ENCODE measurements at regions not wholly inside any gene's neighbourhood (a gene's known extent, or its start where the extent isn't known, plus 50 kb on each side); places are given as distances from the start of the nearest gene placed in this dataset.
"Not testable (repeated sequence)": the region's sequence is repeated elsewhere in the genome, so short reads cannot be mapped to it uniquely, and the experiment has no call there.

- TF ChIP-seq, protein P1, sequence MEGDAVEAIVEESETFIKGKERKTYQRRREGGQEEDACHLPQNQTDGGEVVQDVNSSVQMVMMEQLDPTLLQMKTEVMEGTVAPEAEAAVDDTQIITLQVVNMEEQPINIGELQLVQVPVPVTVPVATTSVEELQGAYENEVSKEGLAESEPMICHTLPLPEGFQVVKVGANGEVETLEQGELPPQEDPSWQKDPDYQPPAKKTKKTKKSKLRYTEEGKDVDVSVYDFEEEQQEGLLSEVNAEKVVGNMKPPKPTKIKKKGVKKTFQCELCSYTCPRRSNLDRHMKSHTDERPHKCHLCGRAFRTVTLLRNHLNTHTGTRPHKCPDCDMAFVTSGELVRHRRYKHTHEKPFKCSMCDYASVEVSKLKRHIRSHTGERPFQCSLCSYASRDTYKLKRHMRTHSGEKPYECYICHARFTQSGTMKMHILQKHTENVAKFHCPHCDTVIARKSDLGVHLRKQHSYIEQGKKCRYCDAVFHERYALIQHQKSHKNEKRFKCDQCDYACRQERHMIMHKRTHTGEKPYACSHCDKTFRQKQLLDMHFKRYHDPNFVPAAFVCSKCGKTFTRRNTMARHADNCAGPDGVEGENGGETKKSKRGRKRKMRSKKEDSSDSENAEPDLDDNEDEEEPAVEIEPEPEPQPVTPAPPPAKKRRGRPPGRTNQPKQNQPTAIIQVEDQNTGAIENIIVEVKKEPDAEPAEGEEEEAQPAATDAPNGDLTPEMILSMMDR (IDR thresholded peaks at IDR 0.05): not testable (repeated sequence)
- not testable (repeated sequence) for TF ChIP-seq EP300 (IDR thresholded peaks at IDR 0.05); ZFP36 (IDR thresholded peaks at IDR 0.05; ENCODE audit: borderline replicate concordance, partially characterized antibody); REST (IDR thresholded peaks at IDR 0.05); POLR2A (IDR thresholded peaks at IDR 0.05; ENCODE audit: low read length); MAZ (IDR thresholded peaks at IDR 0.05; ENCODE audit: borderline replicate concordance, low read depth, low read length); MYC (IDR thresholded peaks at IDR 0.05; ENCODE audit: borderline replicate concordance, low read length); RNF2 (IDR thresholded peaks at IDR 0.05; ENCODE audit: borderline replicate concordance, low read depth); CHD2 (IDR thresholded peaks at IDR 0.05; ENCODE audit: low read length, partially characterized antibody)
Measured at GRCh38 chr2:242108797-242109500, 239.4 kb downstream of the RTP5 start.

All from A549 (cell line).